ENCODE measurements at regions not wholly inside any gene's neighbourhood (a gene's known extent, or its start where the extent isn't known, plus 50 kb on each side); places are given as distances from the start of the nearest gene placed in this dataset.

GRCh38 chr6:113558966-113559365 lies 298.2 kb upstream of the MARCKS start:
- no peak for DNase-seq (ENCODE audit: low read depth, low spot score)
- POLR2A ChIA-PET: no interaction called here
- CTCF ChIA-PET: no interaction called here
- TF ChIP-seq CTCF (IDR thresholded peaks at IDR 0.05; ENCODE audit: insufficient read depth, low read length, missing control alignments): no peak
- H3K4me3 ChIP-seq (ENCODE audit: low read depth, low read length): no peak overlapping the region

GRCh38 chr6:113560376-113560775 lies 296.8 kb upstream of the MARCKS start:
- ChIA-PET CTCF (interaction anchor here (0.7 to 1.6 kb wide), 3 partner anchors 9 to 298 kb away, joined by 3 read pairs; no protein-coding TSS in a partner anchor), POLR2A (no interaction called here)
- H3K4me3 ChIP-seq (ENCODE audit: low read depth, low read length): no peak overlapping the region
- DNase-seq (ENCODE audit: low read depth, low spot score): no peak
- no peak for TF ChIP-seq CTCF (IDR thresholded peaks at IDR 0.05; ENCODE audit: insufficient read depth, low read length, missing control alignments)

GRCh38 chr6:113560908-113561307 lies 296.2 kb upstream of the MARCKS start:
- no peak for TF ChIP-seq CTCF (IDR thresholded peaks at IDR 0.05; ENCODE audit: insufficient read depth, low read length, missing control alignments)
- DNase-seq (ENCODE audit: low read depth, low spot score): no peak
- no peak overlapping the region for H3K4me3 ChIP-seq (ENCODE audit: low read depth, low read length)
- POLR2A ChIA-PET: no interaction called here
- CTCF ChIA-PET: interaction anchor here (1.1 to 1.6 kb wide), 2 partner anchors 9 to 298 kb away, joined by 3 read pairs; no protein-coding TSS in a partner anchor

- POLR2A ChIA-PET: no interaction called here
- no peak for TF ChIP-seq CTCF (IDR thresholded peaks at IDR 0.05; ENCODE audit: insufficient read depth, low read length, missing control alignments)
- no peak for DNase-seq (ENCODE audit: low read depth, low spot score)
- CTCF ChIA-PET: interaction anchor here (1.0 kb wide), 1 partner anchor 64 kb away, joined by 3 read pairs; no protein-coding TSS in a partner anchor
- H3K4me3 ChIP-seq (ENCODE audit: low read depth, low read length): no peak overlapping the region
Observed at GRCh38 chr6:113562248-113562647, 294.9 kb upstream of the MARCKS start.

- H3K4me3 ChIP-seq (ENCODE audit: low read depth, low read length): peak overlapping the region; percentile 29
- no peak for TF ChIP-seq CTCF (IDR thresholded peaks at IDR 0.05; ENCODE audit: insufficient read depth, low read length, missing control alignments)
- CTCF ChIA-PET: no interaction called here
- DNase-seq (ENCODE audit: low read depth, low spot score): peak; percentile 82
- POLR2A ChIA-PET: interaction anchor here (0.7 to 1.9 kb wide), 3 partner anchors 291 to 687 kb away, joined by 3 to 4 read pairs (median 3); no protein-coding TSS in a partner anchor
Observed at GRCh38 chr6:113564371-113565171, 292.6 kb upstream of the MARCKS start.

GRCh38 chr6:113565306-113565705 lies 291.8 kb upstream of the MARCKS start:
- DNase-seq (ENCODE audit: low read depth, low spot score): no peak
- ChIA-PET POLR2A (interaction anchor here (0.5 to 1.1 kb wide), 2 partner anchors 294 to 436 kb away, joined by 3 read pairs; no protein-coding TSS in a partner anchor), CTCF (no interaction called here)
- TF ChIP-seq CTCF (IDR thresholded peaks at IDR 0.05; ENCODE audit: insufficient read depth, low read length, missing control alignments): no peak
- peak overlapping the region; percentile 2; the same call in 1 of the 2 replicates for H3K4me3 ChIP-seq (ENCODE audit: low read depth, low read length)
